GM12891 (cell line): ENCODE measurements at regions not wholly inside any gene's neighbourhood (a gene's known extent, or its start where the extent isn't known, plus 50 kb on each side); places are given as distances from the start of the nearest gene placed in this dataset.

Experiments
- DNase-seq: peaks from one replicate; pipeline ENCODE4 v3.0.0; 2011; ENCODE audit warnings: low spot score; ENCODE audit not compliant: insufficient read length
- FAIRE-seq: peaks from 2 replicates; lab custom pipeline; 2011; peaks lifted over from hg19 to GRCh38; lab: Jason Lieb, UNC
- PAX5 ChIP-seq: IDR thresholded peaks from 2 replicates; pipeline ENCODE4 v1.6.1; 2011; ENCODE audit warnings: low read length, moderate library complexity, mild to moderate bottlenecking; ENCODE audit not compliant: insufficient read depth, severe bottlenecking
- POLR2A ChIP-seq: IDR thresholded peaks from 2 replicates; pipeline ENCODE4 v1.6.1; 2011; ENCODE audit warnings: low read depth, low read length, control low read depth
- POLR2AphosphoS5 ChIP-seq: IDR thresholded peaks from 2 replicates; pipeline ENCODE4 v1.6.1; 2011; ENCODE audit warnings: low read depth, low read length, control low read depth
- POU2F2 ChIP-seq: IDR thresholded peaks from 2 replicates; pipeline ENCODE4 v1.6.1; 2011; ENCODE audit warnings: low read depth, mild to moderate bottlenecking, control low read depth, low read length, moderate library complexity
- SPI1 ChIP-seq: IDR thresholded peaks from 2 replicates; pipeline ENCODE4 v1.6.1; 2011; ENCODE audit warnings: low read depth, low read length, control low read depth
- TAF1 ChIP-seq: IDR thresholded peaks from 2 replicates; pipeline ENCODE4 v1.6.1; 2011; ENCODE audit warnings: low read depth, low read length, control low read depth

GRCh38 chr6:2522521-2522920, 228.2 kb downstream of the MYLK4 start:
- TF ChIP-seq POU2F2 (no peak), TAF1 (no peak), POLR2AphosphoS5 (no peak), SPI1 (no peak), PAX5 (no peak), POLR2A (no peak)
- FAIRE-seq, result no peak
- DNase-seq, result no peak

- FAIRE-seq (no peak), DNase-seq (no peak)
- no peak for TF ChIP-seq POU2F2
- no peak for TF ChIP-seq POLR2A
- no peak for TF ChIP-seq TAF1
- no peak for TF ChIP-seq SPI1
- no peak for TF ChIP-seq POLR2AphosphoS5
- TF ChIP-seq PAX5, result no peak
Measured at GRCh38 chr6:2517855-2518473, 232.8 kb downstream of the MYLK4 start.

- FAIRE-seq (no peak), DNase-seq (no peak)
- TF ChIP-seq SPI1 (no peak), POU2F2 (no peak), TAF1 (no peak), PAX5 (no peak), POLR2A (no peak), POLR2AphosphoS5 (no peak)
Measured at GRCh38 chr6:2517401-2517800, 233.3 kb downstream of the MYLK4 start.

- no peak for FAIRE-seq
- DNase-seq, result no peak
- TF ChIP-seq POU2F2 (no peak), SPI1 (no peak), PAX5 (no peak), TAF1 (no peak), POLR2AphosphoS5 (no peak), POLR2A (no peak)
Measured at GRCh38 chr6:2516059-2516458, 234.7 kb downstream of the MYLK4 start.

- DNase-seq, result no peak
- FAIRE-seq, result no peak
- TF ChIP-seq PAX5, result no peak
- TF ChIP-seq SPI1, result no peak
- TF ChIP-seq POLR2A, result no peak
- no peak for TF ChIP-seq TAF1
- no peak for TF ChIP-seq POU2F2
- TF ChIP-seq POLR2AphosphoS5, result no peak
Measured at GRCh38 chr6:2514965-2515543, 235.7 kb downstream of the MYLK4 start.

- no peak for TF ChIP-seq POU2F2
- no peak for FAIRE-seq
- DNase-seq, result no peak
Measured at GRCh38 chr6:2512802-2513201, 237.9 kb downstream of the MYLK4 start.

GRCh38 chr6:2510316-2510715, 240.4 kb downstream of the MYLK4 start:
- no peak for FAIRE-seq
- DNase-seq, result no peak
- TF ChIP-seq POLR2A (no peak), PAX5 (no peak), TAF1 (no peak), POLR2AphosphoS5 (no peak)

- TF ChIP-seq SPI1 (no peak), POLR2AphosphoS5 (no peak), PAX5 (no peak), TAF1 (no peak), POU2F2 (no peak), POLR2A (no peak)
- DNase-seq, result no peak
- no peak for FAIRE-seq
Measured at GRCh38 chr6:2509711-2510110, 241.0 kb downstream of the MYLK4 start.

GRCh38 chr6:2508071-2508470, 242.7 kb downstream of the MYLK4 start:
- TF ChIP-seq POLR2A (no peak), TAF1 (no peak), SPI1 (no peak), PAX5 (no peak), POLR2AphosphoS5 (no peak), POU2F2 (no peak)
- FAIRE-seq (no peak), DNase-seq (no peak)

- DNase-seq (no peak), FAIRE-seq (no peak)
- TF ChIP-seq TAF1, result no peak
- TF ChIP-seq POLR2A, result no peak
- TF ChIP-seq POLR2AphosphoS5, result no peak
- no peak for TF ChIP-seq PAX5
- TF ChIP-seq POU2F2, result no peak
- no peak for TF ChIP-seq SPI1
Measured at GRCh38 chr6:2507521-2508037, 243.1 kb downstream of the MYLK4 start.
